Hepatocyte (in vitro differentiated cells): ENCODE measurements at regions not wholly inside any gene's neighbourhood (a gene's known extent, or its start where the extent isn't known, plus 50 kb on each side); places are given as distances from the start of the nearest gene placed in this dataset.

Experiments used
- DNase-seq: peaks from one replicate; pipeline ENCODE4 v3.0.0-alpha.2; 2016; ENCODE audit warnings: low spot score
- H2AFZ ChIP-seq: fragments of 200-600 bp; sonication (generic); 2 replicates; pipeline ENCODE4 v1.6.0; 2016; ENCODE audit warnings: antibody characterized with exemption, mild to moderate bottlenecking
- H3K27ac ChIP-seq: fragments of 200-600 bp; sonication (generic); 2 replicates; pipeline ENCODE4 v1.5.1; 2016; ENCODE audit warnings: mild to moderate bottlenecking
- H3K27me3 ChIP-seq: fragments of 200-600 bp; sonication (generic); 2 replicates; pipeline ENCODE4 v1.6.1; 2016
- H3K36me3 ChIP-seq: fragments of 200-600 bp; sonication (generic); replicated peaks from 2 replicates; pipeline ENCODE4 v1.5.1; 2016; ENCODE audit warnings: low read depth; ENCODE audit not compliant: insufficient read depth
- H3K4me1 ChIP-seq: fragments of 200-600 bp; sonication (generic); 2 replicates; pipeline ENCODE4 v1.5.1; 2016; ENCODE audit warnings: mild to moderate bottlenecking, moderate library complexity; ENCODE audit not compliant: insufficient read depth
- H3K4me2 ChIP-seq: fragments of 200-600 bp; sonication (generic); 2 replicates; pipeline ENCODE4 v1.6.0; 2016
- H3K4me3 ChIP-seq: fragments of 200-600 bp; sonication (generic); 2 replicates; pipeline ENCODE4 v1.5.1; 2016; ENCODE audit warnings: mild to moderate bottlenecking
- H3K79me2 ChIP-seq: fragments of 200-600 bp; sonication (generic); 2 replicates; pipeline ENCODE4 v1.6.0; 2017; ENCODE audit warnings: mild to moderate bottlenecking
- H3K9me2 ChIP-seq: fragments of 200-600 bp; sonication (generic); replicated peaks from 2 replicates; pipeline ENCODE4 v1.6.0; 2017; ENCODE audit warnings: mild to moderate bottlenecking; ENCODE audit not compliant: insufficient read depth
- H3K9me3 ChIP-seq: fragments of 200-600 bp; sonication (generic); 2 replicates; pipeline ENCODE4 v1.5.1; 2016; ENCODE audit warnings: low read depth, mild to moderate bottlenecking
- H4K20me1 ChIP-seq: fragments of 200-600 bp; sonication (generic); 2 replicates; pipeline ENCODE4 v1.6.0; 2016; ENCODE audit warnings: mild to moderate bottlenecking; ENCODE audit not compliant: insufficient read depth, poor library complexity, severe bottlenecking
- EZH2 ChIP-seq: fragments of 200-600 bp; sonication (generic); IDR thresholded peaks from 2 replicates; pipeline ENCODE4 v1.6.1; 2016; ENCODE audit warnings: antibody characterized with exemption, mild to moderate bottlenecking, borderline replicate concordance
- EZH2phosphoT487 ChIP-seq: fragments of 200-600 bp; sonication (generic); IDR thresholded peaks from one replicate; pipeline ENCODE4 v1.6.1; 2018; ENCODE audit warnings: antibody characterized with exemption, mild to moderate bottlenecking, low read depth, moderate library complexity; ENCODE audit not compliant: unreplicated experiment, severe bottlenecking
- WGBS: methylation state at CpG from one replicate; pipeline ENCODE4 v1.1.6; 2016; ENCODE audit warnings: low lambda C conversion rate; ENCODE audit errors: missing lambda C conversion rate; 5-methylcytosine and 5-hydroxymethylcytosine counted together
- TF ChIP-seq, protein P1 (sequence below): fragments of 200-600 bp; sonication (generic); IDR thresholded peaks from 2 replicates; pipeline ENCODE4 v1.5.1; 2016; ENCODE audit warnings: antibody characterized with exemption, mild to moderate bottlenecking; ENCODE audit not compliant: poor library complexity

DNA sequence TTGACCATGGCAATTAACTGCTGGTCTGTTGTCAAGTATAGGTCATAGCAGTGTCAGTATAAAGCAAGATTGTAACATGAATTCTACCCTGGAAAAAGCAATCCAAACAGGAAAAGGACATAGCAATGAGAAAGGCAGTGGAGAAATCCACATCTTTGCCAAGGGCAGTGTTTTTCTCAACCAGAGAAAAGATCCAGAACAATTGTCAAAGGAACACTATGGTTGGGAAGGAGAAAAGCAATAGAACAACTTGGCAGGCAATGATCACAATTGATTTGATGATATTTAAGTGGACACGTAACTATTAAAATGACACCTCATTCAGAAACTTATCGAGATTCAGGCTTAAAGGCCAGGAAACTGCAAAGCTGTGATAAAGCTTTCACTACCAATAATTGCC is 271.1 kb downstream of the DIPK2A start:
- Histone ChIP-seq H3K9me3 (no peaks in the 10 kb centered on the region), H2AFZ (no peak overlapping the region), H3K27ac (no peak overlapping the region), H4K20me1 (no peaks in the 10 kb centered on the region), H3K4me1 (no peaks in the 10 kb centered on the region), H3K79me2 (no peaks in the 10 kb centered on the region), H3K9me2 (no peaks in the 10 kb centered on the region), H3K4me2 (no peak overlapping the region), H3K4me3 (no peak overlapping the region), H3K36me3 (no peaks in the 10 kb centered on the region), H3K27me3 (no peaks in the 10 kb centered on the region)
- TF ChIP-seq, protein P1, sequence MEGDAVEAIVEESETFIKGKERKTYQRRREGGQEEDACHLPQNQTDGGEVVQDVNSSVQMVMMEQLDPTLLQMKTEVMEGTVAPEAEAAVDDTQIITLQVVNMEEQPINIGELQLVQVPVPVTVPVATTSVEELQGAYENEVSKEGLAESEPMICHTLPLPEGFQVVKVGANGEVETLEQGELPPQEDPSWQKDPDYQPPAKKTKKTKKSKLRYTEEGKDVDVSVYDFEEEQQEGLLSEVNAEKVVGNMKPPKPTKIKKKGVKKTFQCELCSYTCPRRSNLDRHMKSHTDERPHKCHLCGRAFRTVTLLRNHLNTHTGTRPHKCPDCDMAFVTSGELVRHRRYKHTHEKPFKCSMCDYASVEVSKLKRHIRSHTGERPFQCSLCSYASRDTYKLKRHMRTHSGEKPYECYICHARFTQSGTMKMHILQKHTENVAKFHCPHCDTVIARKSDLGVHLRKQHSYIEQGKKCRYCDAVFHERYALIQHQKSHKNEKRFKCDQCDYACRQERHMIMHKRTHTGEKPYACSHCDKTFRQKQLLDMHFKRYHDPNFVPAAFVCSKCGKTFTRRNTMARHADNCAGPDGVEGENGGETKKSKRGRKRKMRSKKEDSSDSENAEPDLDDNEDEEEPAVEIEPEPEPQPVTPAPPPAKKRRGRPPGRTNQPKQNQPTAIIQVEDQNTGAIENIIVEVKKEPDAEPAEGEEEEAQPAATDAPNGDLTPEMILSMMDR = no peak
- no peak for TF ChIP-seq EZH2phosphoT487
- no peak for TF ChIP-seq EZH2
- DNase-seq = no peak
- WGBS = 71% methylated on average over 2 of the region's 2 CpGs

DNA sequence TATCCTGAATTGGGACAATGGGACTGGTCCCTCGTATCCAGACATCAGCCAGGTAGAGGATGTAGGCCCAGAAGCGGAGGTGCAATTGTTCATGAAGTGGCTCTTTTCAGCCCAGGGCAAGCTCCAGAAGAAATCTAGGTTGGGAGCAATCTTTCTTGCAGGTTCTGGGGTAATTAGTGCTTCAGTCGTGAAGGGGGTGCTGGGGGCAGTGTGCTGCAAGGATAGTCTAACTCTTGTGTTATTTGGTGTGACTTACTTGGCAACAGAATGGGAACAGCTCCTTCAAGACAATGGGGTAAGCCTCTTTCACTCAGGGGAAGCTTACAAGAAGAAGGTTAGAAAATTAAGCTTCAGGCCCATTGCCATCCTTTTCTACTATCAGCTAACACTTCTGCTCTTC is 273.0 kb downstream of the DIPK2A start:
- no peak for DNase-seq
- no peaks in the 10 kb centered on the region for H4K20me1 ChIP-seq
- no peak overlapping the region for H2AFZ ChIP-seq
- no peak for TF ChIP-seq EZH2
- no peak for TF ChIP-seq EZH2phosphoT487
- TF ChIP-seq, protein P1 = no peak
- H3K4me2 ChIP-seq = no peak overlapping the region
- no peaks in the 10 kb centered on the region for H3K36me3 ChIP-seq
- no peak overlapping the region for H3K4me3 ChIP-seq
- H3K27me3 ChIP-seq = no peaks in the 10 kb centered on the region
- H3K27ac ChIP-seq = no peak overlapping the region
- H3K4me1 ChIP-seq = no peaks in the 10 kb centered on the region
- H3K79me2 ChIP-seq = no peaks in the 10 kb centered on the region
- H3K9me3 ChIP-seq = no peaks in the 10 kb centered on the region
- no peaks in the 10 kb centered on the region for H3K9me2 ChIP-seq
- WGBS = 87% methylated on average over 3 of the region's 3 CpGs

GRCh38 chr3:144252896-144253295 is 281.3 kb downstream of the DIPK2A start:
- Histone ChIP-seq H3K79me2 (no peaks in the 10 kb centered on the region), H3K36me3 (no peaks in the 10 kb centered on the region), H3K4me1 (no peaks in the 10 kb centered on the region), H3K4me3 (no peak overlapping the region), H3K4me2 (no peak overlapping the region), H3K9me2 (no peaks in the 10 kb centered on the region), H3K27me3 (no peaks in the 10 kb centered on the region), H3K9me3 (no peaks in the 10 kb centered on the region), H3K27ac (no peak overlapping the region), H2AFZ (no peak overlapping the region), H4K20me1 (no peaks in the 10 kb centered on the region)
- TF ChIP-seq, protein P1 = no peak
- TF ChIP-seq EZH2 = no peak
- TF ChIP-seq EZH2phosphoT487 = no peak
- DNase-seq = no peak
- WGBS = 56% methylated on average over 3 of the region's 3 CpGs

DNA sequence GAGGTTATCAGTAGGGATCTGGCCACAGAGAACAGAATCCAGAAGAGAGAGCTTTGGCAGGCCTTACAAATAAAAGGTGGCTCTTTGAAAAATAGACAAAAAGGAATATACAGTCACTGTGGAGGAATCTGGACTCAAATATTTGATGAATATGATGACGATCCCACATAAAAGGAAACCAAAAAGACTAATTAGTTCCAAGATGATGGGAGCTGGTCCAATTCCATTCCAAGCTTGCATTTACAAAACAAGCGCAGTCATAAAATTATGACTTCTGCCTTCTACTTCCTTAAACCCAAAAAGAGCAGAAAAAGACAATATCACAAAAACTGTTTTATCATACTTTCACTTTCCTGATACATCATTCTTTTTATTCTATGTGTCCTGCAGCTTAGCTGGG is 285.8 kb downstream of the DIPK2A start:
- no peaks in the 10 kb centered on the region for H3K9me2 ChIP-seq
- no peaks in the 10 kb centered on the region for H3K36me3 ChIP-seq
- no peak for DNase-seq
- no peak overlapping the region for H3K27ac ChIP-seq
- 74% methylated on average over 2 of the region's 2 CpGs for WGBS
- H3K4me1 ChIP-seq = no peaks in the 10 kb centered on the region
- H4K20me1 ChIP-seq = no peaks in the 10 kb centered on the region
- no peaks in the 10 kb centered on the region for H3K9me3 ChIP-seq
- no peaks in the 10 kb centered on the region for H3K27me3 ChIP-seq
- no peak for TF ChIP-seq EZH2
- TF ChIP-seq, protein P1 = no peak
- TF ChIP-seq EZH2phosphoT487 = no peak
- H3K79me2 ChIP-seq = no peaks in the 10 kb centered on the region
- no peak overlapping the region for H2AFZ ChIP-seq
- H3K4me3 ChIP-seq = no peak overlapping the region
- H3K4me2 ChIP-seq = no peak overlapping the region
